ENCODE measurements at regions not wholly inside any gene's neighbourhood (a gene's known extent, or its start where the extent isn't known, plus 50 kb on each side); places are given as distances from the start of the nearest gene placed in this dataset.

GRCh38 chr11:16418428-16419097, 62.2 kb upstream of the SOX6 start:
- no peak for DNase-seq (ENCODE audit: low spot score)
- TF ChIP-seq CTCF (IDR thresholded peaks at IDR 0.05; ENCODE audit: extremely low read depth, insufficient read depth, missing control alignments): no peak
- in situ Hi-C loops (cut with MboI; ENCODE audit: low pct_unique_long_range_greater_than_20kb, low sequenced_read_pairs, unreplicated experiment): no loop called here

- DNase-seq (ENCODE audit: low spot score): no peak
- no peak for TF ChIP-seq CTCF (IDR thresholded peaks at IDR 0.05; ENCODE audit: extremely low read depth, insufficient read depth, missing control alignments)
- in situ Hi-C loops (cut with MboI; ENCODE audit: low pct_unique_long_range_greater_than_20kb, low sequenced_read_pairs, unreplicated experiment): no loop called here
These were observed 56.3 kb upstream of the SOX6 start for GRCh38 chr11:16412525-16413172.

GRCh38 chr11:16410479-16410878, 54.1 kb upstream of the SOX6 start:
- TF ChIP-seq CTCF (IDR thresholded peaks at IDR 0.05; ENCODE audit: extremely low read depth, insufficient read depth, missing control alignments): no peak
- DNase-seq (ENCODE audit: low spot score): no peak
- in situ Hi-C loops (cut with MboI; ENCODE audit: low pct_unique_long_range_greater_than_20kb, low sequenced_read_pairs, unreplicated experiment): no loop called here

- DNase-seq (ENCODE audit: low spot score): no peak
- TF ChIP-seq CTCF (IDR thresholded peaks at IDR 0.05; ENCODE audit: extremely low read depth, insufficient read depth, missing control alignments): no peak
- in situ Hi-C loops (cut with MboI; ENCODE audit: low pct_unique_long_range_greater_than_20kb, low sequenced_read_pairs, unreplicated experiment): no loop called here
These were observed 52.3 kb upstream of the SOX6 start for GRCh38 chr11:16408619-16409018.

GRCh38 chr11:16406226-16406625, 49.9 kb upstream of the SOX6 start:
- in situ Hi-C loops (cut with MboI; ENCODE audit: low pct_unique_long_range_greater_than_20kb, low sequenced_read_pairs, unreplicated experiment): no loop called here
- DNase-seq (ENCODE audit: low spot score): no peak
- TF ChIP-seq CTCF (IDR thresholded peaks at IDR 0.05; ENCODE audit: extremely low read depth, insufficient read depth, missing control alignments): no peak

Measured in GM13977 (cell line).